Keratinocyte (primary cell): ENCODE measurements at regions not wholly inside any gene's neighbourhood (a gene's known extent, or its start where the extent isn't known, plus 50 kb on each side); places are given as distances from the start of the nearest gene placed in this dataset.

Source experiments
- EZH2 ChIP-seq: IDR thresholded peaks from one replicate; pipeline ENCODE4 v1.6.1; 2012; ENCODE audit warnings: inconsistent platforms, mild to moderate bottlenecking, low read length, moderate library complexity
- TF ChIP-seq, protein P1 (sequence below), 3 experiments: IDR thresholded peaks in 1 of 3; conservative IDR thresholded peaks in 1 of 3; optimal IDR thresholded peaks in 1 of 3; 2 replicates in 2 of 3; 3 replicates in 1 of 3; pipeline versions ENCODE3 to v1.5.1; 2011; ENCODE audit warnings: low read length in 3 of 3, mild to moderate bottlenecking in 3 of 3, moderate library complexity in 2 of 3, control low read depth in 1 of 3, inconsistent platforms in 1 of 3; ENCODE audit not compliant: insufficient read depth in 2 of 3; ENCODE audit errors: extremely low read depth in 1 of 3

- TF ChIP-seq, protein P1, sequence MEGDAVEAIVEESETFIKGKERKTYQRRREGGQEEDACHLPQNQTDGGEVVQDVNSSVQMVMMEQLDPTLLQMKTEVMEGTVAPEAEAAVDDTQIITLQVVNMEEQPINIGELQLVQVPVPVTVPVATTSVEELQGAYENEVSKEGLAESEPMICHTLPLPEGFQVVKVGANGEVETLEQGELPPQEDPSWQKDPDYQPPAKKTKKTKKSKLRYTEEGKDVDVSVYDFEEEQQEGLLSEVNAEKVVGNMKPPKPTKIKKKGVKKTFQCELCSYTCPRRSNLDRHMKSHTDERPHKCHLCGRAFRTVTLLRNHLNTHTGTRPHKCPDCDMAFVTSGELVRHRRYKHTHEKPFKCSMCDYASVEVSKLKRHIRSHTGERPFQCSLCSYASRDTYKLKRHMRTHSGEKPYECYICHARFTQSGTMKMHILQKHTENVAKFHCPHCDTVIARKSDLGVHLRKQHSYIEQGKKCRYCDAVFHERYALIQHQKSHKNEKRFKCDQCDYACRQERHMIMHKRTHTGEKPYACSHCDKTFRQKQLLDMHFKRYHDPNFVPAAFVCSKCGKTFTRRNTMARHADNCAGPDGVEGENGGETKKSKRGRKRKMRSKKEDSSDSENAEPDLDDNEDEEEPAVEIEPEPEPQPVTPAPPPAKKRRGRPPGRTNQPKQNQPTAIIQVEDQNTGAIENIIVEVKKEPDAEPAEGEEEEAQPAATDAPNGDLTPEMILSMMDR (optimal IDR thresholded peaks at IDR 0.05 in 1 of 3, IDR thresholded peaks at IDR 0.05 in 1 of 3, conservative IDR thresholded peaks at IDR 0.05 in 1 of 3; ENCODE audit: extremely low read depth in 1 of 3, insufficient read depth in 2 of 3, low read length in 3 of 3): no peak
- no peak for TF ChIP-seq EZH2
Measured at GRCh38 chr14:71722885-71723284, 209.3 kb upstream of the RGS6 start.
